ENCODE measurements at regions not wholly inside any gene's neighbourhood (a gene's known extent, or its start where the extent isn't known, plus 50 kb on each side); places are given as distances from the start of the nearest gene placed in this dataset.

GRCh38 chr6:43917878-43918382 lies 147.9 kb downstream of the VEGFA start:
- no peaks in the 10 kb centered on the region for H3K4me1 ChIP-seq (ENCODE audit: insufficient read depth, low read length)
- no peaks in the 10 kb centered on the region for H3K36me3 ChIP-seq (ENCODE audit: insufficient read depth, low read length)
- H3K4me3 ChIP-seq (ENCODE audit: low read depth in 1 of 2, low read length in 2 of 2): no peak overlapping the region
- no peaks in the 10 kb centered on the region for H3K27me3 ChIP-seq (ENCODE audit: control insufficient read depth in 1 of 2, insufficient read depth in 2 of 2, low read length in 2 of 2)
- H3K9me3 ChIP-seq (ENCODE audit: low read length): no peaks in the 10 kb centered on the region
- no peak overlapping the region for H3K27ac ChIP-seq (ENCODE audit: low read depth, low read length)
- H3K9ac ChIP-seq (ENCODE audit: low read length): no peak overlapping the region

GRCh38 chr6:43916924-43917877 lies 147.2 kb downstream of the VEGFA start:
- Histone ChIP-seq H3K9me3 (ENCODE audit: low read length) (no peaks in the 10 kb centered on the region), H3K4me1 (ENCODE audit: insufficient read depth, low read length) (no peaks in the 10 kb centered on the region), H3K27ac (ENCODE audit: low read depth, low read length) (no peak overlapping the region), H3K4me3 (ENCODE audit: low read depth in 1 of 2, low read length in 2 of 2) (no peak overlapping the region), H3K36me3 (ENCODE audit: insufficient read depth, low read length) (no peaks in the 10 kb centered on the region), H3K9ac (ENCODE audit: low read length) (no peak overlapping the region), H3K27me3 (ENCODE audit: control insufficient read depth in 1 of 2, insufficient read depth in 2 of 2, low read length in 2 of 2) (no peaks in the 10 kb centered on the region)

- no peaks in the 10 kb centered on the region for H3K36me3 ChIP-seq (ENCODE audit: insufficient read depth, low read length)
- H3K9ac ChIP-seq (ENCODE audit: low read length): no peak overlapping the region
- H3K9me3 ChIP-seq (ENCODE audit: low read length): no peaks in the 10 kb centered on the region
- no peaks in the 10 kb centered on the region for H3K4me1 ChIP-seq (ENCODE audit: insufficient read depth, low read length)
- H3K27me3 ChIP-seq (ENCODE audit: control insufficient read depth in 1 of 2, insufficient read depth in 2 of 2, low read length in 2 of 2): no peaks in the 10 kb centered on the region
- no peak overlapping the region for H3K4me3 ChIP-seq (ENCODE audit: low read depth in 1 of 2, low read length in 2 of 2)
- H3K27ac ChIP-seq (ENCODE audit: low read depth, low read length): no peak overlapping the region
Observed at GRCh38 chr6:43915986-43916923, 146.2 kb downstream of the VEGFA start.

- no peak overlapping the region for H3K9ac ChIP-seq (ENCODE audit: low read length)
- H3K36me3 ChIP-seq (ENCODE audit: insufficient read depth, low read length): no peaks in the 10 kb centered on the region
- H3K4me1 ChIP-seq (ENCODE audit: insufficient read depth, low read length): no peaks in the 10 kb centered on the region
- H3K9me3 ChIP-seq (ENCODE audit: low read length): no peaks in the 10 kb centered on the region
- no peak overlapping the region for H3K4me3 ChIP-seq (ENCODE audit: low read depth in 1 of 2, low read length in 2 of 2)
- no peak overlapping the region for H3K27ac ChIP-seq (ENCODE audit: low read depth, low read length)
- H3K27me3 ChIP-seq (ENCODE audit: control insufficient read depth in 1 of 2, insufficient read depth in 2 of 2, low read length in 2 of 2): no peaks in the 10 kb centered on the region
Observed at GRCh38 chr6:43915208-43915869, 145.3 kb downstream of the VEGFA start.

- Histone ChIP-seq H3K4me3 (ENCODE audit: low read depth in 1 of 2, low read length in 2 of 2) (no peak overlapping the region), H3K9ac (ENCODE audit: low read length) (no peak overlapping the region), H3K27me3 (ENCODE audit: control insufficient read depth in 1 of 2, insufficient read depth in 2 of 2, low read length in 2 of 2) (no peaks in the 10 kb centered on the region), H3K9me3 (ENCODE audit: low read length) (no peaks in the 10 kb centered on the region), H3K36me3 (ENCODE audit: insufficient read depth, low read length) (no peaks in the 10 kb centered on the region), H3K27ac (ENCODE audit: low read depth, low read length) (no peak overlapping the region), H3K4me1 (ENCODE audit: insufficient read depth, low read length) (no peaks in the 10 kb centered on the region)
Observed at GRCh38 chr6:43914272-43915147, 144.5 kb downstream of the VEGFA start.

GRCh38 chr6:43913375-43914271 lies 143.6 kb downstream of the VEGFA start:
- no peaks in the 10 kb centered on the region for H3K4me1 ChIP-seq (ENCODE audit: insufficient read depth, low read length)
- H3K27ac ChIP-seq (ENCODE audit: low read depth, low read length): no peak overlapping the region
- no peaks in the 10 kb centered on the region for H3K27me3 ChIP-seq (ENCODE audit: control insufficient read depth in 1 of 2, insufficient read depth in 2 of 2, low read length in 2 of 2)
- H3K9me3 ChIP-seq (ENCODE audit: low read length): no peaks in the 10 kb centered on the region
- no peak overlapping the region for H3K4me3 ChIP-seq (ENCODE audit: low read depth in 1 of 2, low read length in 2 of 2)
- H3K36me3 ChIP-seq (ENCODE audit: insufficient read depth, low read length): no peaks in the 10 kb centered on the region
- no peak overlapping the region for H3K9ac ChIP-seq (ENCODE audit: low read length)

GRCh38 chr6:43912598-43913371 lies 142.8 kb downstream of the VEGFA start:
- H3K27me3 ChIP-seq (ENCODE audit: control insufficient read depth in 1 of 2, insufficient read depth in 2 of 2, low read length in 2 of 2): no peaks in the 10 kb centered on the region
- H3K9me3 ChIP-seq (ENCODE audit: low read length): no peaks in the 10 kb centered on the region
- no peaks in the 10 kb centered on the region for H3K4me1 ChIP-seq (ENCODE audit: insufficient read depth, low read length)
- no peaks in the 10 kb centered on the region for H3K36me3 ChIP-seq (ENCODE audit: insufficient read depth, low read length)
- no peak overlapping the region for H3K4me3 ChIP-seq (ENCODE audit: low read depth in 1 of 2, low read length in 2 of 2)
- no peak overlapping the region for H3K27ac ChIP-seq (ENCODE audit: low read depth, low read length)
- H3K9ac ChIP-seq (ENCODE audit: low read length): no peak overlapping the region

- H3K9ac ChIP-seq (ENCODE audit: low read length): no peak overlapping the region
- H3K4me1 ChIP-seq (ENCODE audit: insufficient read depth, low read length): no peaks in the 10 kb centered on the region
- H3K27ac ChIP-seq (ENCODE audit: low read depth, low read length): no peak overlapping the region
Observed at GRCh38 chr6:43912116-43912577, 142.1 kb downstream of the VEGFA start.

GRCh38 chr6:43911354-43912115 lies 141.5 kb downstream of the VEGFA start:
- Histone ChIP-seq H3K27ac (ENCODE audit: low read depth, low read length) (no peak overlapping the region), H3K4me3 (ENCODE audit: low read depth in 1 of 2, low read length in 2 of 2) (no peak overlapping the region), H3K27me3 (ENCODE audit: control insufficient read depth in 1 of 2, insufficient read depth in 2 of 2, low read length in 2 of 2) (no peaks in the 10 kb centered on the region), H3K9me3 (ENCODE audit: low read length) (no peaks in the 10 kb centered on the region), H3K4me1 (ENCODE audit: insufficient read depth, low read length) (no peaks in the 10 kb centered on the region), H3K36me3 (ENCODE audit: insufficient read depth, low read length) (no peaks in the 10 kb centered on the region), H3K9ac (ENCODE audit: low read length) (no peak overlapping the region)

More at GRCh38 chr6:43912116-43912577, 142.1 kb downstream of the VEGFA start:
- Histone ChIP-seq H3K4me3 (ENCODE audit: low read depth in 1 of 2, low read length in 2 of 2) (no peak overlapping the region), H3K9me3 (ENCODE audit: low read length) (no peaks in the 10 kb centered on the region), H3K27me3 (ENCODE audit: control insufficient read depth in 1 of 2, insufficient read depth in 2 of 2, low read length in 2 of 2) (no peaks in the 10 kb centered on the region), H3K36me3 (ENCODE audit: insufficient read depth, low read length) (no peaks in the 10 kb centered on the region)

Data from muscle layer of colon (tissue), 2 donors.